Esophagus (tissue), 2 donors: ENCODE measurements at regions not wholly inside any gene's neighbourhood (a gene's known extent, or its start where the extent isn't known, plus 50 kb on each side); places are given as distances from the start of the nearest gene placed in this dataset.

Experiments used
- H3K27ac ChIP-seq, 2 donors: one replicate each; pipeline ENCODE4 v1.5.1; 2013; ENCODE audit warnings: low read depth in 2 of 2, mild to moderate bottlenecking in 2 of 2, inconsistent platforms in 1 of 2, low read length in 1 of 2, moderate library complexity in 1 of 2
- H3K27me3 ChIP-seq, 2 donors: one replicate each; pipeline ENCODE4 v1.6.1; 2013; ENCODE audit warnings: low read length in 2 of 2, control low read depth in 1 of 2, mild to moderate bottlenecking in 1 of 2; ENCODE audit not compliant: insufficient read depth in 2 of 2, control insufficient read depth in 1 of 2
- H3K36me3 ChIP-seq, 2 donors: one replicate each; pipeline ENCODE4 v1.6.1; 2013; ENCODE audit warnings: low read length in 1 of 2; ENCODE audit not compliant: control insufficient read depth in 2 of 2, insufficient read depth in 2 of 2
- H3K4me1 ChIP-seq, 2 donors: one replicate each; pipeline ENCODE4 v1.6.1; 2013; ENCODE audit warnings: low read length in 1 of 2; ENCODE audit not compliant: control insufficient read depth in 2 of 2, insufficient read depth in 2 of 2
- H3K4me3 ChIP-seq, 2 donors: one replicate each; pipeline ENCODE4 v1.5.1; 2013; ENCODE audit warnings: low read length in 2 of 2, mild to moderate bottlenecking in 2 of 2, low read depth in 1 of 2, moderate library complexity in 1 of 2
- H3K9me3 ChIP-seq, 2 donors: one replicate each; pipeline ENCODE4 v1.6.1; 2013; ENCODE audit warnings: mild to moderate bottlenecking in 2 of 2, low read depth in 1 of 2, low read length in 1 of 2, moderate library complexity in 1 of 2; ENCODE audit not compliant: control insufficient read depth in 2 of 2, insufficient read depth in 1 of 2
- WGBS, 2 donors: extraction: QIAGEN DNeasy Blood & Tissue Kit; methylation state at CpG; one replicate each; pipeline ENCODE4 v1.1.7; 2013; 5-methylcytosine and 5-hydroxymethylcytosine counted together
- donor health status: healthy with polysubstance abuse.
- donor health status: Bipolar disorder and iron deficiency.

DNA sequence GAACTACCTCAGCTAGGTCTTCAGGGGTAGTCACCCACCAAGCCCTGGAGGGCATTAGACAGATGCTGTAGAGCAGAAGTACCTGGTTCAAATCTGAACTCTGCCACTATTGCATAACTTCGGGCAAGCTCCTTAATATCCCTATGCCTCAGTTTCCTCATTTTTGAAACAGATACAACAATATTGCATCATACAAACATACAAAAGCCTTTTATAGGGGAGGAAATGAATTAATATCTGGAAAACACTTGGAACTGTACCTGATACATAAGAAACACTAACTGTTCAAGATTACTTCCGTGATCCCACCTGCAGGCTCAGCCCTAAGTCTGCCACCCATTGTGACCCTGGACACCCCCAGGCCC lies 166.1 kb downstream of the EFNB1 start:
- Histone ChIP-seq H3K4me1 (peaks cover 2 to 4% of the 10 kb centered on the region in 2 donors), H3K27ac (no peak overlapping the region), H3K27me3 (no peaks in the 10 kb centered on the region), H3K36me3 (no peaks in the 10 kb centered on the region), H3K9me3 (no peaks in the 10 kb centered on the region), H3K4me3 (no peak overlapping the region)
- WGBS, 2 donors, result 89 to 93% methylated on average over 2 of the region's 2 CpGs

DNA sequence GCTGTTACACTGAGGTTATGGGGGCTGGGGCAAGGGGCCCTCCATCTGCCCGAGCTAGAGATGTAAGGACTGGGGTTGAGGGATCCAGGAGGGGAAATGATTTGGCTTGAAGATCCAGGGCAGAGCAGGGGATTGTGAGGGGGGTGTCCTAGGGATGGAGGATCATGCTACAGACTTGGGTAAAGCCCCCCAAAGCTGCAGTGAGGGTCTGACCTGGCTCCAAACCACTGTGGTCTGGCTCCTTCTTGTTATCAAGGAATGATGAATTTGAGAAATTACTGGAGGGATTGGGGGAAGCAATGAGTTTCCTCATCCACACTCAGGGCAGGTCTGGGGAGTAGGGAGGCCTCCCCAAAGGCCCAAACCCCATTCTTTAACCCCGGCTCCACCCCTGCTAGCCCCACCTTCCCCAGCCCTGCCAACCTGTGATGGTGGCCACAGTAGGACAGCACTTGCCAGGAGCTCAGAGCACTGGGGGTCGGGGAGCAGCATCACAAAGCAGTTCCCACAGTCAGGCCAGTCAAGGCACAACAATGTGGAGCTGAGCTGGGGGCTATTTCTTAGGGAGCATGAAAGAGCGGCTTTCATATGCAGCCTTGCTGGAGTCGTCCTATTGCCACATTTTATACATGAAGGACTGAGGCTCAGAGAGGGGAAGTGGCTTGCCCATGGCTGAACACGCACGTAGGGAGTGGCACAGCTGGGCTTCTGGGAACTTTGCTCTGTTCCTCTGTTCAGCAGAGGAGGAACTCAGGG lies 165.5 kb downstream of the EFNB1 start:
- no peaks in the 10 kb centered on the region for H3K27me3 ChIP-seq
- no peaks in the 10 kb centered on the region for H3K9me3 ChIP-seq
- no peak overlapping the region for H3K4me3 ChIP-seq
- no peak overlapping the region for H3K27ac ChIP-seq
- H3K4me1 ChIP-seq, result peaks cover 2 to 6% of the 10 kb centered on the region in 2 donors
- WGBS, 2 donors, result 76 to 79% methylated on average over 7 of the region's 7 CpGs
- H3K36me3 ChIP-seq, result no peaks in the 10 kb centered on the region

DNA sequence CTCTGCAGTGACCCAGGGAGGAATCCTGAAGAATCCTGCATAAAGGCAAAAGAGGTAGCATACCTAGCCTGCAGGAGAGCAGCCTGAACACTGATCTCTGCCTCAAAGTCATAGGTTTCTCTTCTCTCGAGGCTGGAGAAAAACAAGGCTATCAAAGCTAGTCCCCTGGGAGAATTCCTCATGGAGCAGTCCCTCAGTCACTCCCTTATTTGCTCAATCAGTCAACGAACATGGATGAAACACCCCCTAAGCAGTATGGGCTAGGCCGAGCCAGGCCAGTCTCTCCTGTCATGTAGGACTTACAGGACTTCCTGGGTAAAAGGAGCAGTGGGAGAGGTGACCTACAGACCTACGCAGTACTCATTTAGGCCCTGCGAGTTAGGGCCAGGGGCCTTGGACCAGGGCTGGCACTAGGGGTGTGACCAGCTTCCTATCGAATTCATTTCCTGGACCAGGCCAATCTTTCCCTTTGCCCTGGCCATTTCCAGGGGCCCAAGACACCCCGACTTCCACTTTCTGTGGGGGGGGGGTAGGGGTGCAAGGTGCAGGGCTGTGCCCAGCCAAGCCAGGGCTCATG lies 164.1 kb downstream of the EFNB1 start:
- no peak overlapping the region for H3K4me3 ChIP-seq
- H3K27me3 ChIP-seq, result peaks cover 0 to under 1% of the 10 kb centered on the region in 2 donors
- 81 to 82% methylated on average over 7 of the region's 7 CpGs for WGBS, 2 donors
- no peaks in the 10 kb centered on the region for H3K9me3 ChIP-seq
- no peak overlapping the region for H3K27ac ChIP-seq
- peaks cover 2 to 6% of the 10 kb centered on the region in 2 donors for H3K4me1 ChIP-seq
- H3K36me3 ChIP-seq, result no peaks in the 10 kb centered on the region

DNA sequence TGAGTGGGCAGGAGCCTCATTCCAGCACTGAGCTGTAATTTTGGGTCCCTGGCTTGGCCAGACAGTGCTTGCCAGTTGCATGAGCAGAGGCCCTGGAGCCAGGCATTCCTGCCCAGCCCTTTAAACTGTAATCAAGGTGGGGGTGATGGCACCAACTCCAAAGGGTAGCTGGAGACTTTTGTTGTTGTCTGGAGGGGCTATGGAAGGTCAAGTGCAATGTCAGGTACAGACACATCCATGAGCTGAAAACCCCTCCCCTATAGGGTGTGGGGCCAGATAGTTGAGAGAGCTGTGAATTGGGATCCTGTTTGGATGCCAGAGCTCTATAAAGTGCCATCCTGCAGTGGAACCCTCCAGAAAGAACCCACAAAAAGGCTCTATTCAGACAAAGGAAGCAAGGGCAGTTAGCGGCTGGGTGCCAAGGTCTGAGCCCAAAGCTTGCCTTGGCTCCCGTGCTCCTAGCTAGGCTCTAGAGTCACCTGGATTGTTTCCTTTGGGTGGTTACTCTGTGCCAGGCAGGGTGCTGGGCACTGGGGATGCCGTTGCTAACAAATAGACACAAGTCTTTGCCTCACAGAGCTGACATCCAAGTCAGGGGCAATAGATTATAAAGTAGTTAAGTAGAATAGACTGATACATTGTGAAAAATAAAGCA lies 163.0 kb downstream of the EFNB1 start:
- peaks cover 2 to 6% of the 10 kb centered on the region in 2 donors for H3K4me1 ChIP-seq
- peaks cover 0 to 3% of the 10 kb centered on the region in 2 donors for H3K27me3 ChIP-seq
- WGBS, 2 donors, result 58 to 63% methylated on average over 3 of the region's 3 CpGs

DNA sequence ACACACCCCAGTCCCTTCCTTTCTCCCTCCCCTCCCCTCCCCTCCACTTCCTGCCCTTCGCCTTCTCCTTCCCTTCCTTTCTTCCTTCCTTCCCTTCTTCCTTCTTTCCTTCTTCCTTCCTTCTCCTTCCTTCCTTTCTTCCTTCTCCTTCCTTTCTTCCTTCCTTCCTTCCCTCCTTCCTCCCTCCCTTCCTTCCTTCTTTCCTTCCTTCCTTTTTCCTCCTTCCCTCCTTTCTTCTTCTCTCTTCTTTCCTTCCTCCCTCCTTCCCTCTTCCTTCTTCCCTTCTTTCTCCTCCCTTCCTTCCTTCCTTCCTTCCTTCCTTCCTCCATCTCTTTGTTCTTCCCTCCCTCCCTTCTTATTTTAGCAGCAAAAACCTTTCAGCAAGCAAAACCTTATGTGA lies 162.1 kb downstream of the EFNB1 start:
- WGBS, 2 donors, result 68 to 71% methylated on average over 1 of the region's 1 CpG
- Histone ChIP-seq H3K4me3 (no peak overlapping the region), H3K27ac (no peak overlapping the region), H3K36me3 (no peaks in the 10 kb centered on the region), H3K4me1 (peaks cover 2 to 6% of the 10 kb centered on the region in 2 donors), H3K27me3 (peaks cover 0 to 3% of the 10 kb centered on the region in 2 donors), H3K9me3 (no peaks in the 10 kb centered on the region)

More for the DNA sequence above, 163.0 kb downstream of the EFNB1 start:
- no peaks in the 10 kb centered on the region for H3K36me3 ChIP-seq
- no peak overlapping the region for H3K4me3 ChIP-seq
- H3K27ac ChIP-seq, result no peak overlapping the region
- no peaks in the 10 kb centered on the region for H3K9me3 ChIP-seq

DNA sequence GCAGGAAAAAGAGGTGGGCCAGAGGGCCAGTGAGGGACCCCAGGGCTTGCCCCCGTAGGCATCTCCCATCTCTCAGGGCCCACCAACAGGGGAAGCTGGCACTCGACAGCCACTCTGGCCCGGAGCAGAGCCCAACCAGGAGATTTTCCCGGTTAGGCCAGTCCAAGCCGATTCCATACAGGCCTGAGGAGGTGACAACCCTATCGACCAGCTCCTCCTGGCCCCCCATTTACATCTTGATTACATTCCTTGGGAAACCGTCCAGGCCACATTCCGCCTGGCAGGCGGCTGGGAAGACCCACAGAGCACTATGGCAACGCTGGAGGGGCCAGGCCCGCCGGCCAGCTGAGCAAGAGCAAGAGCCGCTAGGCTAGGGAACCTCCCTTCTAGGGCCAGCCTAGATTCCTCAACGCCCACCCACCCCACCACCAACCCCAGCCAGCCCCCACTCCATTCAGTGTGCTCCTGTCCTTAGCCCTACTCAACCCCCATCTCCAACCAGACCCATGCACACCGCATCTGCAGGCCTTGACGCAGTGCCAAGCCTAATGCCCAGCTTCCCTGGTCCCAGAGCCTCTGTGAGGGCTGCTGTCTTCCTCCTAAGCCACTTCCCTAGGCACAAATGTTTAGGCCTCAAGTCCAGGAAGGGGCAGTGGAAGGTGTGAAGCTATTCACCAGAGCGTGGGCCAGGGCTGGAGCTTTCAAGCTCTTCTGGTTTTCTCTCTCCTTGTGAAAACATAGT lies 161.2 kb downstream of the EFNB1 start:
- Histone ChIP-seq H3K4me3 (no peak overlapping the region), H3K36me3 (no peaks in the 10 kb centered on the region), H3K27ac (no peak overlapping the region), H3K4me1 (peaks cover 2 to 4% of the 10 kb centered on the region in 2 donors), H3K9me3 (no peaks in the 10 kb centered on the region), H3K27me3 (peaks cover 0 to 3% of the 10 kb centered on the region in 2 donors)
- WGBS, 2 donors, result 39 to 49% methylated on average over 17 of the region's 17 CpGs

DNA sequence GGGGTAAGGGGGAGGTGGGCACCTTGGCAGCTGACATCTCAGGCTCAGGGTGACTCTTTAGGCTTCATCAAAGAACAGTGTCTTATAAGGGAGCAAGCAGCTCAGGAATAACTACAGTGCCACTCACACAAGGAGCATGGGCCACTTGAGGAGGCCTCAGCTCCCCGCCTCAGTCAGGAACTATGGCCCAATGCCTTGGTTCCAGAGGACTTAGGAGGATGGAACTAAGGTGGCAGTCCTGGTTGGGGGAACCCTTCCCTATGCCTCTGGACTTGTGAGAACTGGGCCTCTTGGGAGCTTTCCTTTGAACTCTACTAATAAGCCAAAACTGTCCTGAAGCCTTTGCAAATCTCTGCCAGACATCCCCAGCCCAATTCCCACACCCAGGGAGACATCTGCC lies 160.6 kb downstream of the EFNB1 start:
- H3K36me3 ChIP-seq, result no peaks in the 10 kb centered on the region
- no peak overlapping the region for H3K27ac ChIP-seq
- WGBS, 2 donors, result 95 to 97% methylated on average over 1 of the region's 1 CpG
- peaks cover 2 to 4% of the 10 kb centered on the region in 2 donors for H3K4me1 ChIP-seq
- H3K9me3 ChIP-seq, result no peaks in the 10 kb centered on the region
- H3K27me3 ChIP-seq, result peaks cover 0 to 3% of the 10 kb centered on the region in 2 donors
- H3K4me3 ChIP-seq, result no peak overlapping the region

DNA sequence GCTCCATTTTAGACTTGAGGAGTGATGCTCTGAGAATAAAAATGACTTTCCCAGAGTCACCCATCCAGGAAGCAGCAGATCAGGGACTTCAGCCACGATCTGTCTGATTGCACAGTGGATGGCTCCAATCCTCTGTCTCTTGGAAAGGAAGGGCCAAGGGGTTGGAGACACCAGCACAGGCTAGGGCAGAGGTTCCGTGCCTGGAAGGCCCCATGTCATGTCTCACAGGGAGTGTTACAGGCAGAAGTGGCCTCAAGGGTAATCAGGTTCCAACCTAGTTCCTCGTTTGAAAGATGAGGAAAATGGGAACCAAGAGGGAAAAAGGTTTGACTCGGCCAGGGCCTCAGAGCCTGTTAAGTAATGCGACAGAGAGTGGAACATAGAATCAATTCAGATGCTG lies 160.0 kb downstream of the EFNB1 start:
- peaks cover 2 to 4% of the 10 kb centered on the region in 2 donors for H3K4me1 ChIP-seq
- H3K27me3 ChIP-seq, result peaks cover 0 to 3% of the 10 kb centered on the region in 2 donors
- no peak overlapping the region for H3K4me3 ChIP-seq
- no peaks in the 10 kb centered on the region for H3K36me3 ChIP-seq
- 52 to 90% methylated on average over 5 of the region's 5 CpGs for WGBS, 2 donors
- H3K27ac ChIP-seq, result no peak overlapping the region
- no peaks in the 10 kb centered on the region for H3K9me3 ChIP-seq

DNA sequence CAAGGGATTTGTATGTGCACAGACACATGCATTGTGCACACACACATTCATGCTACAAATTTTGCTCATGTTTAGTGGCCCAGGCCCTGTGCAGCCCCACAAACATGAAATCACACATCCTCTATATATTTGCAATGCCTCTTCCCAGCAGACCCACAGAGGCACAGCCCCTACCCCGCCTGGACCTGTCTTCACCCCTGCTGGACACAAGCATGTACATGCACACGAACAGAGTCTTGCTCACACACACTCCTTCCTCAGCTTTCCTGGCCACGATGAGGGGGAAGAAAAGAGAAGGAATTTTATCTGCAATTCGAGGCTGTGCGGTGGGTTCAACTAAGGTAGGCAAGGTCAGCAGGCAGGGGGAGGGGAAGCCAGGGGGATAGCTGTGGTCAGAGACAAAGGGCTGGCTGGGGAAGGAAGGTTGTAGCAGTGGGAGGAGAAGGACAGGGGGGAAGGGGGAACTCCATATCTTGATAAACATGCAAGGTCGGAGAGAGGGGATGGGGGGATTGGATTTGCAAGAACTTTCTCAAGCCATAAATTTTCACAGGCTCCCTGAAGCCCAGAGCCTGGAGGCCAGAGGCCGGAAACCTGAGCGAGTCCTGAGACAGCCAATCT lies 156.4 kb downstream of the EFNB1 start:
- 60 to 74% methylated on average over 8 of the region's 8 CpGs for WGBS, 2 donors
- Histone ChIP-seq H3K27ac (no peak overlapping the region), H3K9me3 (no peaks in the 10 kb centered on the region), H3K36me3 (no peaks in the 10 kb centered on the region), H3K4me1 (peaks cover 1 to 4% of the 10 kb centered on the region in 2 donors), H3K4me3 (no peak overlapping the region), H3K27me3 (peaks cover 0 to 9% of the 10 kb centered on the region in 2 donors)
